HepG2 (cell line): ENCODE measurements at regions not wholly inside any gene's neighbourhood (a gene's known extent, or its start where the extent isn't known, plus 50 kb on each side); places are given as distances from the start of the nearest gene placed in this dataset.

Source experiments
- ATAD3A ChIP-seq: sonication (generic); formaldehyde crosslinking; IDR thresholded peaks from 2 replicates; pipeline ENCODE4 v1.4.0; 2020; ENCODE audit warnings: missing genetic modification reagents
- CEBPB ChIP-seq: IDR thresholded peaks from 2 replicates; pipeline ENCODE4 v1.6.1; 2011; ENCODE audit warnings: low read depth, low read length, improper control_type of control experiment, borderline replicate concordance
- DMAP1 ChIP-seq: IDR thresholded peaks from 2 replicates; pipeline ENCODE4 v1.6.1; 2016
- FOXJ3 ChIP-seq: sonication (generic); formaldehyde crosslinking; IDR thresholded peaks from 2 replicates; pipeline ENCODE4 v1.4.0; 2020; ENCODE audit warnings: missing genetic modification reagents, mild to moderate bottlenecking, borderline replicate concordance
- GTF2F1 ChIP-seq: fragments of 150-350 bp; IDR thresholded peaks from 2 replicates; pipeline ENCODE4 v1.6.1; 2014; ENCODE audit warnings: low read length
- KDM2A ChIP-seq: sonication (generic); formaldehyde crosslinking; IDR thresholded peaks from 2 replicates; pipeline ENCODE4 v1.4.0; 2020; ENCODE audit warnings: low read depth, missing genetic modification reagents, borderline replicate concordance
- MTA1 ChIP-seq: sonication (generic); formaldehyde crosslinking; IDR thresholded peaks from 2 replicates; pipeline ENCODE4 v1.4.0; 2020; ENCODE audit warnings: missing genetic modification reagents, mild to moderate bottlenecking, borderline replicate concordance
- NR1H2 ChIP-seq: sonication (generic); formaldehyde crosslinking; IDR thresholded peaks from 2 replicates; pipeline ENCODE4 v1.8.1; 2022; ENCODE audit warnings: low read depth, missing genetic modification reagents, borderline replicate concordance
- PHF20 ChIP-seq: sonication (generic); formaldehyde crosslinking; IDR thresholded peaks from 2 replicates; pipeline ENCODE4 v1.5.0; 2020; ENCODE audit warnings: mild to moderate bottlenecking, missing genetic modification reagents
- SP4 ChIP-seq: sonication (generic); formaldehyde crosslinking; IDR thresholded peaks from 2 replicates; pipeline ENCODE4 v1.8.1; 2023; ENCODE audit warnings: mild to moderate bottlenecking, missing genetic modification reagents
- ZNF367 ChIP-seq: sonication (generic); formaldehyde crosslinking; IDR thresholded peaks from 2 replicates; pipeline ENCODE4 v1.4.0; 2020; ENCODE audit warnings: missing genetic modification reagents, borderline replicate concordance
- ZNF460 ChIP-seq: sonication (generic); formaldehyde crosslinking; IDR thresholded peaks from 2 replicates; pipeline ENCODE4 v1.5.1; 2020; ENCODE audit warnings: missing genetic modification reagents, mild to moderate bottlenecking, borderline replicate concordance
- ZNF512B ChIP-seq: sonication (generic); formaldehyde crosslinking; IDR thresholded peaks from 2 replicates; pipeline ENCODE4 v1.5.1; 2020; ENCODE audit warnings: missing genetic modification reagents, mild to moderate bottlenecking, borderline replicate concordance
- ZSCAN29 ChIP-seq: sonication (generic); formaldehyde crosslinking; conservative IDR thresholded peaks from 2 replicates; pipeline ENCODE4 v1.4.0; 2020; ENCODE audit warnings: mild to moderate bottlenecking, missing genetic modification reagents
- TF ChIP-seq, protein P1 (sequence below): sonication (generic); formaldehyde crosslinking; IDR thresholded peaks from 2 replicates; pipeline ENCODE4 v1.4.0; 2020; ENCODE audit warnings: missing genetic modification reagents, borderline replicate concordance
- TF ChIP-seq, protein P2 (sequence below): IDR thresholded peaks from 2 replicates; pipeline ENCODE4 v1.6.1; 2016; ENCODE audit warnings: low read depth, borderline replicate concordance
- TF ChIP-seq, protein P3 (sequence below): sonication (generic); formaldehyde crosslinking; IDR thresholded peaks from 2 replicates; pipeline ENCODE4 v1.5.0; 2020; ENCODE audit warnings: mild to moderate bottlenecking, missing genetic modification reagents
- TF ChIP-seq, protein P4 (sequence below): IDR thresholded peaks from 2 replicates; pipeline ENCODE4 v1.6.1; 2012; ENCODE audit warnings: inconsistent platforms
- TF ChIP-seq, protein P5 (sequence below): sonication (generic); formaldehyde crosslinking; IDR thresholded peaks from 2 replicates; pipeline ENCODE4 v1.4.0; 2020; ENCODE audit warnings: missing genetic modification reagents

DNA sequence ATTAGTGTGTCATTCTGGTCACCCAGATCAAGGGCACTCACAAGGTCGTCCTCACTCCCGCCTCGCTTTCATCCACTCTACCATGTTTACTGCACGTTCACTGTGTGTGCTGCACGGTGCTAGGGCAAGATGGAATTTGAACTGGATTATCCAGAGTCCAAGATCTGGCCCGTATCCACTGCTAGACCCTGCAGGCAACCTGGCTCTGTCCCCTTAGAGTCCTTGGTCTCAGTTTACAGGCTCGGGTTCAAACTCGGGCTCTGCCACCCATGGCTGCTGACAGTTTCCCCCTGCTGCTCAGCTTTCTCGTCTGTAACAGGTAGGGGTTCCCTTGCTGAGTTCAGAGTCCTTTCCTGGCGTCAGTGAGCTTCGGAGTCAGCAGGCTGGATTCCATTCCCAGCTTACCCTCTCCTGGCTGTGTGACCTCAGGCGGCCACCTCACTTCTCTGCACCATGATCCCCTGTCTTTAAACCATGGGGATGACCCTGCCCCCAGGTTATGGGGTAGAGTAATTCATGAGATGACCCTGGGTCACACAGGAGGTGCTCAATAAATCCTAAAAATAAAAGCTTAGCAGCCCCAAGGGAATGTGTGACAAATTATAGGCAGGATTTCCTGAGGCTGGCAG lies 79.6 kb upstream of the SLC6A6 start (continued):
- TF ChIP-seq, protein P1, sequence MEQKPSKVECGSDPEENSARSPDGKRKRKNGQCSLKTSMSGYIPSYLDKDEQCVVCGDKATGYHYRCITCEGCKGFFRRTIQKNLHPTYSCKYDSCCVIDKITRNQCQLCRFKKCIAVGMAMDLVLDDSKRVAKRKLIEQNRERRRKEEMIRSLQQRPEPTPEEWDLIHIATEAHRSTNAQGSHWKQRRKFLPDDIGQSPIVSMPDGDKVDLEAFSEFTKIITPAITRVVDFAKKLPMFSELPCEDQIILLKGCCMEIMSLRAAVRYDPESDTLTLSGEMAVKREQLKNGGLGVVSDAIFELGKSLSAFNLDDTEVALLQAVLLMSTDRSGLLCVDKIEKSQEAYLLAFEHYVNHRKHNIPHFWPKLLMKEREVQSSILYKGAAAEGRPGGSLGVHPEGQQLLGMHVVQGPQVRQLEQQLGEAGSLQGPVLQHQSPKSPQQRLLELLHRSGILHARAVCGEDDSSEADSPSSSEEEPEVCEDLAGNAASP (CRISPR knock-in tag) = peak; percentile 40; the same call in 1 of the 2 replicates
- no peak for TF ChIP-seq KDM2A (CRISPR knock-in tag)
- TF ChIP-seq ZNF367 (CRISPR knock-in tag) = no peak
- TF ChIP-seq, protein P2, sequence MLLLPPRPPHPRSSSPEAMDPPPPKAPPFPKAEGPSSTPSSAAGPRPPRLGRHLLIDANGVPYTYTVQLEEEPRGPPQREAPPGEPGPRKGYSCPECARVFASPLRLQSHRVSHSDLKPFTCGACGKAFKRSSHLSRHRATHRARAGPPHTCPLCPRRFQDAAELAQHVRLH (CRISPR knock-in tag) = no peak
- peak; percentile 27; the same call in 1 of the 2 replicates for TF ChIP-seq DMAP1 (CRISPR knock-in tag)
- no peak for TF ChIP-seq SP4
- no peak for TF ChIP-seq NR1H2 (CRISPR knock-in tag)
- peak; percentile 88; the same call in 1 of the 2 replicates for TF ChIP-seq MTA1 (CRISPR knock-in tag)
- TF ChIP-seq, protein P3, sequence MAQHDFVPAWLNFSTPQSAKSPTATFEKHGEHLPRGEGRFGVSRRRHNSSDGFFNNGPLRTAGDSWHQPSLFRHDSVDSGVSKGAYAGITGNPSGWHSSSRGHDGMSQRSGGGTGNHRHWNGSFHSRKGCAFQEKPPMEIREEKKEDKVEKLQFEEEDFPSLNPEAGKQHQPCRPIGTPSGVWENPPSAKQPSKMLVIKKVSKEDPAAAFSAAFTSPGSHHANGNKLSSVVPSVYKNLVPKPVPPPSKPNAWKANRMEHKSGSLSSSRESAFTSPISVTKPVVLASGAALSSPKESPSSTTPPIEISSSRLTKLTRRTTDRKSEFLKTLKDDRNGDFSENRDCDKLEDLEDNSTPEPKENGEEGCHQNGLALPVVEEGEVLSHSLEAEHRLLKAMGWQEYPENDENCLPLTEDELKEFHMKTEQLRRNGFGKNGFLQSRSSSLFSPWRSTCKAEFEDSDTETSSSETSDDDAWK (CRISPR knock-in tag) = no peak
- TF ChIP-seq ZNF460 = peak; percentile 45; the same call in 1 of the 2 replicates
- TF ChIP-seq CEBPB = no peak
- TF ChIP-seq ZSCAN29 (CRISPR knock-in tag) = 0 out of 2 replicates have a peak, but pooled peaks have one; percentile 29
- no peak for TF ChIP-seq GTF2F1
- no peak for TF ChIP-seq ZNF512B (CRISPR knock-in tag)
- TF ChIP-seq, protein P4, sequence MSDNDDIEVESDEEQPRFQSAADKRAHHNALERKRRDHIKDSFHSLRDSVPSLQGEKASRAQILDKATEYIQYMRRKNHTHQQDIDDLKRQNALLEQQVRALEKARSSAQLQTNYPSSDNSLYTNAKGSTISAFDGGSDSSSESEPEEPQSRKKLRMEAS = peak; percentile 83
- 0 out of 2 replicates have a peak, but pooled peaks have one; percentile 34 for TF ChIP-seq FOXJ3 (CRISPR knock-in tag)
- TF ChIP-seq PHF20 (CRISPR knock-in tag) = no peak; the same call in 1 of the 2 replicates
- TF ChIP-seq, protein P5, sequence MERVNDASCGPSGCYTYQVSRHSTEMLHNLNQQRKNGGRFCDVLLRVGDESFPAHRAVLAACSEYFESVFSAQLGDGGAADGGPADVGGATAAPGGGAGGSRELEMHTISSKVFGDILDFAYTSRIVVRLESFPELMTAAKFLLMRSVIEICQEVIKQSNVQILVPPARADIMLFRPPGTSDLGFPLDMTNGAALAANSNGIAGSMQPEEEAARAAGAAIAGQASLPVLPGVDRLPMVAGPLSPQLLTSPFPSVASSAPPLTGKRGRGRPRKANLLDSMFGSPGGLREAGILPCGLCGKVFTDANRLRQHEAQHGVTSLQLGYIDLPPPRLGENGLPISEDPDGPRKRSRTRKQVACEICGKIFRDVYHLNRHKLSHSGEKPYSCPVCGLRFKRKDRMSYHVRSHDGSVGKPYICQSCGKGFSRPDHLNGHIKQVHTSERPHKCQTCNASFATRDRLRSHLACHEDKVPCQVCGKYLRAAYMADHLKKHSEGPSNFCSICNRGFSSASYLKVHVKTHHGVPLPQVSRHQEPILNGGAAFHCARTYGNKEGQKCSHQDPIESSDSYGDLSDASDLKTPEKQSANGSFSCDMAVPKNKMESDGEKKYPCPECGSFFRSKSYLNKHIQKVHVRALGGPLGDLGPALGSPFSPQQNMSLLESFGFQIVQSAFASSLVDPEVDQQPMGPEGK (CRISPR knock-in tag) = no peak
- TF ChIP-seq ATAD3A (CRISPR knock-in tag) = no peak
